ENCODE measurements at regions not wholly inside any gene's neighbourhood (a gene's known extent, or its start where the extent isn't known, plus 50 kb on each side); places are given as distances from the start of the nearest gene placed in this dataset.

- H3K27ac ChIP-seq: no peak overlapping the region
- H3K4me1 ChIP-seq: no peaks in the 10 kb centered on the region
- no peak overlapping the region for H3K4me3 ChIP-seq
- intact Hi-C loops (cut with DNase I): no loop called here
- H3K27me3 ChIP-seq: no peaks in the 10 kb centered on the region
- DNase-seq: no peak
- TF ChIP-seq, protein P1, sequence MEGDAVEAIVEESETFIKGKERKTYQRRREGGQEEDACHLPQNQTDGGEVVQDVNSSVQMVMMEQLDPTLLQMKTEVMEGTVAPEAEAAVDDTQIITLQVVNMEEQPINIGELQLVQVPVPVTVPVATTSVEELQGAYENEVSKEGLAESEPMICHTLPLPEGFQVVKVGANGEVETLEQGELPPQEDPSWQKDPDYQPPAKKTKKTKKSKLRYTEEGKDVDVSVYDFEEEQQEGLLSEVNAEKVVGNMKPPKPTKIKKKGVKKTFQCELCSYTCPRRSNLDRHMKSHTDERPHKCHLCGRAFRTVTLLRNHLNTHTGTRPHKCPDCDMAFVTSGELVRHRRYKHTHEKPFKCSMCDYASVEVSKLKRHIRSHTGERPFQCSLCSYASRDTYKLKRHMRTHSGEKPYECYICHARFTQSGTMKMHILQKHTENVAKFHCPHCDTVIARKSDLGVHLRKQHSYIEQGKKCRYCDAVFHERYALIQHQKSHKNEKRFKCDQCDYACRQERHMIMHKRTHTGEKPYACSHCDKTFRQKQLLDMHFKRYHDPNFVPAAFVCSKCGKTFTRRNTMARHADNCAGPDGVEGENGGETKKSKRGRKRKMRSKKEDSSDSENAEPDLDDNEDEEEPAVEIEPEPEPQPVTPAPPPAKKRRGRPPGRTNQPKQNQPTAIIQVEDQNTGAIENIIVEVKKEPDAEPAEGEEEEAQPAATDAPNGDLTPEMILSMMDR (IDR thresholded peaks at IDR 0.05): no peak
- H3K9me3 ChIP-seq: no peaks in the 10 kb centered on the region
- H3K36me3 ChIP-seq: no peaks in the 10 kb centered on the region
- ATAC-seq: no peak
These were observed 54.1 kb upstream of the TMEM161B start for GRCh38 chr5:88322785-88323184.
